Putamen (tissue), 1 donor: ENCODE measurements at regions not wholly inside any gene's neighbourhood (a gene's known extent, or its start where the extent isn't known, plus 50 kb on each side); places are given as distances from the start of the nearest gene placed in this dataset.

Experiments used
- DNase-seq: peaks from one replicate; pipeline ENCODE4 v3.0.0-alpha.2; 2016; ENCODE audit warnings: low spot score

- no peak for DNase-seq
Measured at GRCh38 chrX:11952176-11952720, 186.0 kb upstream of the FRMPD4 start.

DNA sequence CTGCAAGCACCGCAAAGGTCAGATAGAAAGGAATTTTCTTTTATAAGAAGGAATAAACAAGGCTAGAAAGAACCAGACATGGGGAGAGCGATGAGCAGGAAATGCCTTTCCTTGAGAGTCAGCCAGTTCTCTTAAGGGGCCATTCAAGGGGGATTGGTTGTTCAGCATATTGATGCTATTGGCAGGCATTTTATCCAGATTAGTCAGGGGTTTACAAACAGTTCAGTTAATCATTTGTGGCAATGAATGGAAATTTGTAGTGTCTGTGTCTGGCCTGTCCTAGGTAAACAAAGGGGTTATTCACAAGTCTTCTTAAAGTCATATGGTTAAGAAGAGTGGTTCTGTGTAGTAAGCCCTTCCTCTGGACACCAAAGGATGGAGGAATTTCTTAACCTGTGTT lies 184.7 kb upstream of the FRMPD4 start:
- no peak for DNase-seq

- DNase-seq: no peak
Measured at GRCh38 chrX:11954176-11954575, 184.1 kb upstream of the FRMPD4 start.

DNA sequence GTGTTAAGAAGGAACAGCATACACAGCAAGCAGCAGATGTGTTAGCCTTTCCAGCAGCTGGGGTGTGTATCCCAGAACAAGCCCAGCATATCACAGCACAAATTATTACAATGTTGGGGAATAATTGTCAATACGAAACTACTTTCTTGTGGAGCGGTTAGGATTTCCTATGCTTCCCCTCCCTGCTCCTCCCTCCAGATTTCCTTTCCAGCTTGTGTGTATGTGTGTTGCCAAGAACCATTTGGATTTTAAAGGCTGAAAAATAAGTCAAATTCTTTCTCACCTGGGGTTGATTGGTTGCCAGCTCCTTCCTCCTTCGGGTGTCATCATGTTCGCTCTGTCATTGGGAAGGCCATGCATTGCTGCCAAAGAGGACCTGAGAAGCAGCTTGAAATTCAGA lies 178.2 kb upstream of the FRMPD4 start:
- no peak for DNase-seq

DNA sequence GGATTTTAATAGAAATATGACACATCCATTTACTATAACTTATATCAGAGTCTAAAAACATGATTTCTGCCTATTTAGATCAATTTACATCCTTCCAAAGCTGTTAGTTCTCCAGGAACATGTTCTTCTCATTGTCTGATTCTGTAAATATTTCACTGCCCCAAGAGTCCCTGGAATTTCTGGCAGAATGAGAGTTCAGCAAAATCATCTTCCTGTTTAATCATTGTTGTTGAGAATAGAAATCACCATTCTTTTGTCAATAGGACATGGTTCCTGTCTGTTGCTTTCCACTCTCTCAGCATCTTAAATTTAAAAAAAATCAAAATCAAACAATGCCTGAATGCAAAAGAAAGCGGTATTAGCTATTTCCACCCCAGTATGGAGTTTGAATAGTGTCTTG lies 172.8 kb upstream of the FRMPD4 start:
- DNase-seq: no peak

GRCh38 chrX:11967986-11968869 lies 170.0 kb upstream of the FRMPD4 start:
- DNase-seq: no peak

DNA sequence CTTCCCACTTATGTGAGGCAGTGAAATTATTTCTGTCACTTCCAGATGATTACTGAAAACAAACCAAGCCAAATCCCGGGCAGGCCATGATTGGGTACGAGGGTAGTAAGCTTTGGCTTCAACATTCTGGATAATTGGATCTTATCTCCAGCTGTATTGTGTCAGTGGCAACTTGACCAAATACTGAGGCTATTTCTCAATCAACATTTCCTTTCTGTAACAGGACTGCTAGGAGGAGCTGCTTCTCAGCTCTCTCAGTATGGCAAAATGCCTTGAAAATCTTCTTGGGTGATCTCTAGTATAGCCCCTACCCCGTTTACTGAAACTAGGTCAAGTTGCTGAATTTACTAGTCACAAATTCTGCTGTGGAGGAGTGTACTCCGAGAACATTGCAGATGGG lies 169.3 kb upstream of the FRMPD4 start:
- no peak for DNase-seq

DNA sequence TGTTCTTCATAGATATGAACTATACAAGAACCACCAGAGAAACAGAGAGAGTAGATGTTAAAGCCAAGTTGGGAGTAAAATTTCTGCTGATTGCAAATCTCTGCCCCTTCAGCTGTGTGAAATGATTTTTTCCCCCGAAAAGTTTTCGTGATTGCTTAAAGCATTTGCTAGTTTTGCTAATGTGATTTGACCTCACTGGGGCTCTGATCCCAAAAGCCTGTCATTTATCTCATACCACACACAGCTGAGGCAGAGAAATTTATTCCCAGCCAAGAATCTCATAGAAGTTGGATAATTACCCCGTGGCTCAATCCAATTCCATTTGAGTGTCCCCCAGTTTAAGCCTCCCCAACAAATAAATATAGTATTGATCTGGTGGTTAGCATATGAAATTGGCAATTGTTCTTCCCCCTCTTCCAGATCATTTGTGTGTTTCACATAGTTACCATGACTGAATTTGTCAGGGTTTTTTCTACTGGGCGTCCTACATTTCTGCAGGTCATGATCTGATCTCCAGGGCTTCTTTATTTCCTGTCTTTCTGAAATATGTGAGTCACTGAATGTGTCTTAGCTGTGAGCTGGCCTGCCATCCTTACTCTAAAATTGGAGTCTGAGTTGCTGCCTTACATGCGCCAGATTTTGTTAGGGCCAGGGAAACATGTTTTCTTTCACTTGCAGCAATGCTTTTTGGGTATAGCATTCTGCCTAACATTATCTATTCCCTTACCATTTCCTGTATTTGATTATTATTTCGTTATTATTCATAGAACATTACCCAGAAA lies 167.5 kb upstream of the FRMPD4 start:
- DNase-seq: no peak

GRCh38 chrX:11976663-11977062 lies 161.6 kb upstream of the FRMPD4 start:
- DNase-seq: no peak

- DNase-seq: no peak
Measured at GRCh38 chrX:11992271-11992670, 146.0 kb upstream of the FRMPD4 start.

- no peak for DNase-seq
Measured at GRCh38 chrX:11995146-11995545, 143.1 kb upstream of the FRMPD4 start.

- DNase-seq: no peak
Measured at GRCh38 chrX:11996810-11997209, 141.5 kb upstream of the FRMPD4 start.

DNA sequence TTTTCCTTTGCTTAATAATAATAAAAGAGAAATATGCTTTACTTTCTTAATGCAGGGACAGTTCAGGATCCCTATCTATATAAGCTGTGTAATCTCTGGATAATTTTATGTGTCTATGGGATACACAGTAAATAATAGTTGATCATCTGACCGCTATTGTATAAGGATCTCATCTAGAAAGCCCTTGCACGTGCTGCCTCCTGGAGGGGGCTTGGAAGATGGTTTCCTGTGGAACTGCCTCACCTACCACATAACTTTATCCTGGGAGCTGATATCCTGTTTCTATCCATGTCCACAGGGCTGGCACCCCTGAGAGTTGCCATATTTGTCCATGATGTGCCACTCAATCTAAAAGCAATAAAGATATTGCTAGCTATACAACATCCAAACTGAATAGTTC lies 139.3 kb upstream of the FRMPD4 start:
- DNase-seq: no peak

DNA sequence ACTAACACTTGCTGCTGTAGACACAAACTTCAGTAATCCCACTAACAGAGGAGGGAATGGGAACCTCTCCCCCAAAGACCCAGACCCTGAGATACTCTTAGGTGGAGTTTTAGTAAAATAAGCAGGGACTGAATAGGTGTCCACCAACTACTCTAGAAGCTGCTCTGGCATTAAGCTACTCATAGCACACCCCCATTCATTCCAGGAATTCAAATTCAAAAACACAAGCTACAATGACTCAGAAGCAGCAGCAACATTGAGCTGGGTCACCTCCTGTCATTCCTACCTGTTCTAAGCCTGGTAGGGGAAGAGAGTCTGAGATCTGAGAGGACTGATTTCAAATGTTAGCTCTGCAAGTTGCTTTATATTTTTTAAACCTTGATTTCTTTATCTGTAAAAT lies 135.4 kb upstream of the FRMPD4 start:
- DNase-seq: no peak

GRCh38 chrX:12007881-12008280 lies 130.4 kb upstream of the FRMPD4 start:
- no peak for DNase-seq

DNA sequence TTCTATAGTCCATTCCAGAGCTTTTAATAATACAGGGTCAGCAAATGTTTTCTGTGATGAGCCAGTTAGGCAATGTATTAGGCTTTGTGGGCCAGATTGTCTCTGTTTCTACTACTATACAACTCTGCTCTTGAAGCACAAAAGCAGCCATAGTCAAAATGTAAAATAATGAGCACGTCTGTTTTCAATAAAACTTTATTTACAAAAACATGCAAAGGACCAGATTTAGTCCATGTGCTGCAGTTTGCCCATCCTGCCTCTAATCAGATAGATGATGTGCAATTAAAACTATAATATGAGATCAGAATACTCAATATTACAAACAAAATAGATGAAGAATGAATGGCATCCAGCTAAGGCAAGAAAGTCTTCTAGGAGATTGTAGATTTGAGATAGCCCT lies 127.8 kb upstream of the FRMPD4 start:
- DNase-seq: no peak

- DNase-seq: no peak
Measured at GRCh38 chrX:12011075-12011474, 127.2 kb upstream of the FRMPD4 start.

DNA sequence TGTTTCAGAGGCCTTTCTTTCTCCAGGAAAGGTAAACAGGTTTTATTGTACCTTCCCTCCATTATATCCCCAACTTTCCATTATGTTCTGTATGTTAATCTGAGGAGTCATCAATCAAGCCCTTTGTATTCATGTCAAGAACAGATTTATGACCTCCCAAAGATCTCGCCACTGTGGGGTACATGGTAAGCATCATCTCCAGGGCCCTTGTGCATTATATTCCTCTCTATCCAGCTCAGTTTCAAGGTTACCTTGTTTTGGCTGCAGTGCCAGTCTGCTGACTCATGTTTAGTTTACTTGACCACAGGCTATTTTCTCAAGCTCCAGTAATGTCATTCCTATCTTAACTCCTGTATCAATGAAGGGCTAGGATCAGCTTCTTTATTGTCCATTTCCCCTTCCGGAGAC lies 125.1 kb upstream of the FRMPD4 start:
- DNase-seq: no peak

DNA sequence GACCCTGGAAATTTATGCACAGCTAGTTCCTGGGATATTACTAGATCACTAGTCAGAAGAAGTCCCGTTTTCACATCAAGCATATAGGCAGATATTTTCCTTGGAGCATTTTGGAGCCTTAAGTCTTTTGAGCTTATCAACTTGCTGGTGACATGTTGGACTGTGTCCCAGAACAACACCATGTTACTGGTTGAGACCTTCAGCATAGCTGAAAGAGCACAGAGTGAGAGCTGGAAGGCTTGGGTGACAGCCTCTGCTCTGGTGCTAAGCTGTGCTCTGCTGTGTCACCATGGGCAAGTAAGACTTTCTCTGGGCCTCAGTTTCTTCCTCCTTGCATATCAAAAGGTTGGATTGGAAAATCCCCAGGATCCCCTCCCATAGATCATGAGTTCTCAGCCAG lies 116.6 kb upstream of the FRMPD4 start:
- no peak for DNase-seq

DNA sequence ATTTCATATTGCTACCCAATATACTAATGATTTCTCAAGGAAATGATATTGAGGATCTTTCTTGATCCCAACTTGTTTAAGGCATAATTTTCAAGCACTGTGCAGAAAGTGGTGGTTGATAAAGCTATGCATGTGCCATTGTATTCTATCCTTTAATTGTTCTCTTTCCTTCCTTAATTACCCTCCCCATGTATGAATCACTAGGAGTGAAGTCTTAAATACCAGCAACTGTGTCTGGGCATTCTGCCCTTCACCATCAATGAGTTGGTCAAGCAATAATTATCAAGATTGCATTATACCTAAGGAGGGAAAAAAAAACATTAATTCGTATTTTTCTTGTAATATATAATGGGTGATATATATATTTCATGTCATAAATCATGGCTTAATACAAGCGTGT lies 111.8 kb upstream of the FRMPD4 start:
- DNase-seq: no peak

DNA sequence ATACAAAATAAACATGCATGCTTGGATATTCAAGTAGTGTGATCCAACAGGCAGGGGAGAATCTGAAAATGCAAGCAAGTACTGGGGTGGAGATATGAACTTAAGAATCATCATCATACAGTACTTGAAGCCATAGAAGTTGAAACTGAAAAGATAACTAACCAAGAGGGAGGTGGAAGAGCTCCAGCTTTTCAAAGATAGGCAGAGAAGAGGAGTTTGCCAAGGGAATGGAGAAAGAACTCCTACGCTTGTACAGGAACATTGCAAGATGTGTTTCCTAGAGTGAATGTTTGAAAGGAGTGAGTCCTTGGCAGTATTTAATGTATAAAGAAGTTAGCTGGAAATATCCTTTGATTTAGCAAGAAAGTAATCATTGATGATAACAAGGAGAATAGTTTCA lies 106.2 kb upstream of the FRMPD4 start:
- DNase-seq: peak; percentile 2

DNA sequence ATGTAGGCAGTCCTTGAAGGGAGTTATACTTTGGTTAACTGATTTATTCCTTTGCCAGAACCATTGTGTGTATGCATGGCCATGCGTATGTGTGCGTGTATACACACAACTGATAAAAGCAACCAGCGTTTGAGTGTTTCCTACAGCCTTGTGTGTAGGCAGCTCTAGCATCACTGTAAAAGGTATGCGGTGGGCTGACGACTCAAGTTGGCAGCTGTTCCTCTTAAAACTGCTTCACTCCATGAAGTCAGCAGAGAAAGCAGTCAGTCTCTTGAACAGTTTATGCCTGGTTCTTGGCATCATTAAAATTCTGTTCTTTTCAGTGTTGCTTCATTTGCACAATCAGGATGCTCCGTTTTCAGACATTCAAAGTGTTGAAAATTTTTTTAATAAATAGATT lies 103.5 kb upstream of the FRMPD4 start:
- DNase-seq: no peak

GRCh38 chrX:12042615-12043014 lies 95.7 kb upstream of the FRMPD4 start:
- DNase-seq: no peak
